ENCODE measurements at regions not wholly inside any gene's neighbourhood (a gene's known extent, or its start where the extent isn't known, plus 50 kb on each side); places are given as distances from the start of the nearest gene placed in this dataset.

- H3K4me1 ChIP-seq, result no peaks in the 10 kb centered on the region; the same call in 1 of the 2 replicates
Measured at GRCh38 chr3:176577447-176577846, 619.8 kb downstream of the TBL1XR1 start.

GRCh38 chr3:176574786-176575185, 622.5 kb downstream of the TBL1XR1 start:
- no peaks in the 10 kb centered on the region for H3K9me3 ChIP-seq
- no peaks in the 10 kb centered on the region; the same call in 1 of the 2 replicates for H3K4me1 ChIP-seq
- H3K36me3 ChIP-seq (replicated peaks), result no peaks in the 10 kb centered on the region
- H3K4me3 ChIP-seq, result no peak overlapping the region
- H3K27me3 ChIP-seq (ENCODE audit: low read depth), result no peaks in the 10 kb centered on the region
- DNase-seq (ENCODE audit: low spot score in 2 of 2), result no peak
- in situ Hi-C loops (cut with MboI; ENCODE audit: low sequenced_read_pairs), result no loop called here

More at GRCh38 chr3:176577447-176577846, 619.8 kb downstream of the TBL1XR1 start:
- Histone ChIP-seq H3K9me3 (no peaks in the 10 kb centered on the region), H3K4me3 (no peak overlapping the region), H3K27me3 (ENCODE audit: low read depth) (no peaks in the 10 kb centered on the region), H3K36me3 (replicated peaks) (no peaks in the 10 kb centered on the region)
- in situ Hi-C loops (cut with MboI; ENCODE audit: low sequenced_read_pairs), result no loop called here
- no peak for DNase-seq (ENCODE audit: low spot score in 2 of 2)

GRCh38 chr3:176571926-176572325, 625.4 kb downstream of the TBL1XR1 start:
- Histone ChIP-seq H3K9me3 (no peaks in the 10 kb centered on the region), H3K4me1 (no peaks in the 10 kb centered on the region), H3K4me3 (no peak overlapping the region), H3K27me3 (ENCODE audit: low read depth) (no peaks in the 10 kb centered on the region), H3K36me3 (replicated peaks) (no peaks in the 10 kb centered on the region)
- DNase-seq (ENCODE audit: low spot score in 2 of 2), result no peak
- in situ Hi-C loops (cut with MboI; ENCODE audit: low sequenced_read_pairs), result no loop called here

GRCh38 chr3:176570992-176571391, 626.3 kb downstream of the TBL1XR1 start:
- no peaks in the 10 kb centered on the region for H3K27me3 ChIP-seq (ENCODE audit: low read depth)
- H3K9me3 ChIP-seq, result no peaks in the 10 kb centered on the region
- no peak overlapping the region for H3K4me3 ChIP-seq
- H3K36me3 ChIP-seq (replicated peaks), result no peaks in the 10 kb centered on the region
- in situ Hi-C loops (cut with MboI; ENCODE audit: low sequenced_read_pairs), result no loop called here
- DNase-seq (ENCODE audit: low spot score in 2 of 2), result no peak
- no peaks in the 10 kb centered on the region for H3K4me1 ChIP-seq

- in situ Hi-C loops (cut with MboI; ENCODE audit: low sequenced_read_pairs), result no loop called here
- Histone ChIP-seq H3K9me3 (no peaks in the 10 kb centered on the region), H3K36me3 (replicated peaks) (no peaks in the 10 kb centered on the region), H3K4me1 (no peaks in the 10 kb centered on the region; the same call in 1 of the 2 replicates), H3K4me3 (no peak overlapping the region), H3K27me3 (ENCODE audit: low read depth) (no peaks in the 10 kb centered on the region)
- DNase-seq (ENCODE audit: low spot score in 2 of 2), result no peak
Measured at GRCh38 chr3:176568189-176568588, 629.1 kb downstream of the TBL1XR1 start.

GRCh38 chr3:176566757-176567156, 630.5 kb downstream of the TBL1XR1 start:
- no peak overlapping the region for H3K4me3 ChIP-seq
- no peaks in the 10 kb centered on the region for H3K36me3 ChIP-seq (replicated peaks)
- no peaks in the 10 kb centered on the region for H3K27me3 ChIP-seq (ENCODE audit: low read depth)
- peaks cover 3% of the 10 kb centered on the region; the same call in 1 of the 2 replicates for H3K4me1 ChIP-seq
- in situ Hi-C loops (cut with MboI; ENCODE audit: low sequenced_read_pairs), result no loop called here
- no peaks in the 10 kb centered on the region for H3K9me3 ChIP-seq
- DNase-seq (ENCODE audit: low spot score in 2 of 2), result no peak

- Histone ChIP-seq H3K4me1 (peaks cover 3% of the 10 kb centered on the region; the same call in 1 of the 2 replicates), H3K9me3 (no peaks in the 10 kb centered on the region), H3K36me3 (replicated peaks) (no peaks in the 10 kb centered on the region), H3K27me3 (ENCODE audit: low read depth) (no peaks in the 10 kb centered on the region), H3K4me3 (no peak overlapping the region)
- peak in 1 of 2 experiments; percentile 52 for DNase-seq (ENCODE audit: low spot score in 2 of 2)
- in situ Hi-C loops (cut with MboI; ENCODE audit: low sequenced_read_pairs), result no loop called here
Measured at GRCh38 chr3:176562331-176562730, 635.0 kb downstream of the TBL1XR1 start.

GRCh38 chr3:176561826-176562225, 635.5 kb downstream of the TBL1XR1 start:
- DNase-seq (ENCODE audit: low spot score in 2 of 2), result no peak
- no peaks in the 10 kb centered on the region for H3K36me3 ChIP-seq (replicated peaks)
- in situ Hi-C loops (cut with MboI; ENCODE audit: low sequenced_read_pairs), result no loop called here
- H3K9me3 ChIP-seq, result no peaks in the 10 kb centered on the region
- H3K4me1 ChIP-seq, result peaks cover 3% of the 10 kb centered on the region; the same call in 1 of the 2 replicates
- H3K4me3 ChIP-seq, result no peak overlapping the region
- no peaks in the 10 kb centered on the region for H3K27me3 ChIP-seq (ENCODE audit: low read depth)

GRCh38 chr3:176554791-176555654, 642.3 kb downstream of the TBL1XR1 start:
- no peak overlapping the region for H3K4me3 ChIP-seq
- in situ Hi-C loops (cut with MboI; ENCODE audit: low sequenced_read_pairs), result no loop called here
- DNase-seq (ENCODE audit: low spot score in 2 of 2), result no peak

GRCh38 chr3:176554264-176554663, 643.0 kb downstream of the TBL1XR1 start:
- Histone ChIP-seq H3K9me3 (no peaks in the 10 kb centered on the region), H3K27me3 (ENCODE audit: low read depth) (no peaks in the 10 kb centered on the region), H3K4me1 (no peaks in the 10 kb centered on the region), H3K4me3 (no peak overlapping the region), H3K36me3 (replicated peaks) (no peaks in the 10 kb centered on the region)
- DNase-seq (ENCODE audit: low spot score in 2 of 2), result no peak
- in situ Hi-C loops (cut with MboI; ENCODE audit: low sequenced_read_pairs), result no loop called here

More at GRCh38 chr3:176554791-176555654, 642.3 kb downstream of the TBL1XR1 start:
- H3K27me3 ChIP-seq (ENCODE audit: low read depth), result no peaks in the 10 kb centered on the region
- H3K9me3 ChIP-seq, result no peaks in the 10 kb centered on the region
- H3K36me3 ChIP-seq (replicated peaks), result no peaks in the 10 kb centered on the region
- no peaks in the 10 kb centered on the region for H3K4me1 ChIP-seq

GRCh38 chr3:176526942-176527341, 670.3 kb downstream of the TBL1XR1 start:
- no peak for DNase-seq (ENCODE audit: low spot score in 2 of 2)
- Histone ChIP-seq H3K9me3 (no peaks in the 10 kb centered on the region), H3K36me3 (replicated peaks) (no peaks in the 10 kb centered on the region), H3K4me3 (no peak overlapping the region), H3K27me3 (ENCODE audit: low read depth) (no peaks in the 10 kb centered on the region; the same call in 1 of the 2 replicates), H3K4me1 (no peaks in the 10 kb centered on the region)
- in situ Hi-C loops (cut with MboI; ENCODE audit: low sequenced_read_pairs), result loop anchor here (10.0 kb wide), 1 partner anchor 418 kb away; no protein-coding TSS in a partner anchor

GRCh38 chr3:176526225-176526624, 671.1 kb downstream of the TBL1XR1 start:
- in situ Hi-C loops (cut with MboI; ENCODE audit: low sequenced_read_pairs), result loop anchor here (10.0 kb wide), 1 partner anchor 419 kb away; no protein-coding TSS in a partner anchor
- no peak for DNase-seq (ENCODE audit: low spot score in 2 of 2)
- Histone ChIP-seq H3K4me1 (no peaks in the 10 kb centered on the region), H3K4me3 (no peak overlapping the region), H3K9me3 (no peaks in the 10 kb centered on the region), H3K27me3 (ENCODE audit: low read depth) (no peaks in the 10 kb centered on the region; the same call in 1 of the 2 replicates), H3K36me3 (replicated peaks) (no peaks in the 10 kb centered on the region)

GRCh38 chr3:176523114-176523513, 674.2 kb downstream of the TBL1XR1 start:
- in situ Hi-C loops (cut with MboI; ENCODE audit: low sequenced_read_pairs), result loop anchor here (10.0 to 25.0 kb wide), 2 partner anchors 289 to 422 kb away; no protein-coding TSS in a partner anchor
- no peaks in the 10 kb centered on the region for H3K36me3 ChIP-seq (replicated peaks)
- H3K4me3 ChIP-seq, result no peak overlapping the region
- no peaks in the 10 kb centered on the region; the same call in 1 of the 2 replicates for H3K27me3 ChIP-seq (ENCODE audit: low read depth)
- no peaks in the 10 kb centered on the region for H3K4me1 ChIP-seq
- H3K9me3 ChIP-seq, result no peaks in the 10 kb centered on the region
- DNase-seq (ENCODE audit: low spot score in 2 of 2), result no peak

GRCh38 chr3:176522436-176522835, 674.8 kb downstream of the TBL1XR1 start:
- Histone ChIP-seq H3K27me3 (ENCODE audit: low read depth) (no peaks in the 10 kb centered on the region; the same call in 1 of the 2 replicates), H3K4me3 (no peak overlapping the region), H3K36me3 (replicated peaks) (no peaks in the 10 kb centered on the region), H3K4me1 (no peaks in the 10 kb centered on the region), H3K9me3 (no peaks in the 10 kb centered on the region)
- in situ Hi-C loops (cut with MboI; ENCODE audit: low sequenced_read_pairs), result loop anchor here (10.0 to 25.0 kb wide), 2 partner anchors 290 to 422 kb away; no protein-coding TSS in a partner anchor
- no peak for DNase-seq (ENCODE audit: low spot score in 2 of 2)

All from HAP-1 (cell line).